ENCODE measurements at regions not wholly inside any gene's neighbourhood (a gene's known extent, or its start where the extent isn't known, plus 50 kb on each side); places are given as distances from the start of the nearest gene placed in this dataset.

GRCh38 chr3:164113371-164114332 is 964.6 kb downstream of the SI start:
- peaks cover 0 to 35% (median 12%) of the 10 kb centered on the region in 7 donors for H3K9me3 Mint-ChIP-seq

GRCh38 chr3:164096352-164096751 is 981.9 kb downstream of the SI start:
- no peak overlapping the region for H3K4me3 Mint-ChIP-seq
- no peaks in the 10 kb centered on the region for H3K36me3 Mint-ChIP-seq
- Histone ChIP-seq H3K4me1 (ENCODE audit: control insufficient read depth, insufficient read depth, low read length, poor library complexity, severe bottlenecking) (no peaks in the 10 kb centered on the region), H3K27me3 (ENCODE audit: control insufficient read depth, insufficient read depth, low read length) (no peaks in the 10 kb centered on the region), H3K4me3 (ENCODE audit: low read depth, low read length) (no peak overlapping the region), H3K27ac (ENCODE audit: insufficient read depth, low read length, poor library complexity, severe bottlenecking) (no peak overlapping the region), H3K9me3 (ENCODE audit: control insufficient read depth in 2 of 2, low read length in 2 of 2) (peaks cover 0 to 5% of the 10 kb centered on the region in 2 experiments), H3K36me3 (ENCODE audit: control insufficient read depth, insufficient read depth, low read length) (no peaks in the 10 kb centered on the region)
- H3K27me3 Mint-ChIP-seq, result no peaks in the 10 kb centered on the region
- no peak overlapping the region for H3K27ac Mint-ChIP-seq
- peaks cover 0 to 17% (median 4%) of the 10 kb centered on the region in 7 donors for H3K9me3 Mint-ChIP-seq
- DNase-seq, result no peak
- no peak for ATAC-seq (ENCODE audit: low read depth in 2 of 2)
- no peaks in the 10 kb centered on the region for H3K4me1 Mint-ChIP-seq

More at GRCh38 chr3:164113371-164114332, 964.6 kb downstream of the SI start:
- no peaks in the 10 kb centered on the region for H3K4me1 ChIP-seq (ENCODE audit: control insufficient read depth, insufficient read depth, low read length, poor library complexity, severe bottlenecking)
- no peak overlapping the region for H3K4me3 ChIP-seq (ENCODE audit: low read depth, low read length)
- H3K27ac ChIP-seq (ENCODE audit: insufficient read depth, low read length, poor library complexity, severe bottlenecking), result no peak overlapping the region
- no peak for ATAC-seq (ENCODE audit: low read depth in 2 of 2)
- no peaks in the 10 kb centered on the region for H3K27me3 ChIP-seq (ENCODE audit: control insufficient read depth, insufficient read depth, low read length)
- no peak overlapping the region for H3K27ac Mint-ChIP-seq
- H3K36me3 ChIP-seq (ENCODE audit: control insufficient read depth, insufficient read depth, low read length), result no peaks in the 10 kb centered on the region
- H3K9me3 ChIP-seq (ENCODE audit: control insufficient read depth in 2 of 2, low read length in 2 of 2), result peaks cover 0 to 9% of the 10 kb centered on the region in 2 experiments
- no peak overlapping the region for H3K4me3 Mint-ChIP-seq
- DNase-seq, result no peak
- no peaks in the 10 kb centered on the region for H3K4me1 Mint-ChIP-seq
- no peaks in the 10 kb centered on the region for H3K27me3 Mint-ChIP-seq
- H3K36me3 Mint-ChIP-seq, result no peaks in the 10 kb centered on the region

GRCh38 chr3:164095949-164096348 is 982.3 kb downstream of the SI start:
- Mint-ChIP-seq H3K27me3 (no peaks in the 10 kb centered on the region), H3K4me1 (no peaks in the 10 kb centered on the region), H3K4me3 (no peak overlapping the region), H3K36me3 (no peaks in the 10 kb centered on the region), H3K9me3 (peaks cover 0 to 22% (median 7%) of the 10 kb centered on the region in 7 donors), H3K27ac (no peak overlapping the region)
- Histone ChIP-seq H3K4me1 (ENCODE audit: control insufficient read depth, insufficient read depth, low read length, poor library complexity, severe bottlenecking) (no peaks in the 10 kb centered on the region), H3K27me3 (ENCODE audit: control insufficient read depth, insufficient read depth, low read length) (no peaks in the 10 kb centered on the region), H3K36me3 (ENCODE audit: control insufficient read depth, insufficient read depth, low read length) (no peaks in the 10 kb centered on the region), H3K27ac (ENCODE audit: insufficient read depth, low read length, poor library complexity, severe bottlenecking) (no peak overlapping the region), H3K4me3 (ENCODE audit: low read depth, low read length) (no peak overlapping the region), H3K9me3 (ENCODE audit: control insufficient read depth in 2 of 2, low read length in 2 of 2) (peaks cover 0 to 5% of the 10 kb centered on the region in 2 experiments)
- no peak for ATAC-seq (ENCODE audit: low read depth in 2 of 2)
- DNase-seq, result no peak

- peaks cover 0 to 5% of the 10 kb centered on the region in 2 experiments for H3K9me3 ChIP-seq (ENCODE audit: control insufficient read depth in 2 of 2, low read length in 2 of 2)
- no peaks in the 10 kb centered on the region for H3K27me3 ChIP-seq (ENCODE audit: control insufficient read depth, insufficient read depth, low read length)
- DNase-seq (no peak), ATAC-seq (ENCODE audit: low read depth in 2 of 2) (no peak)
- Mint-ChIP-seq H3K27me3 (no peaks in the 10 kb centered on the region), H3K4me1 (no peaks in the 10 kb centered on the region), H3K4me3 (no peak overlapping the region), H3K9me3 (peaks cover 0 to 24% (median 7%) of the 10 kb centered on the region in 7 donors), H3K36me3 (no peaks in the 10 kb centered on the region), H3K27ac (no peak overlapping the region)
- H3K4me1 ChIP-seq (ENCODE audit: control insufficient read depth, insufficient read depth, low read length, poor library complexity, severe bottlenecking), result no peaks in the 10 kb centered on the region
- H3K4me3 ChIP-seq (ENCODE audit: low read depth, low read length), result no peak overlapping the region
- H3K36me3 ChIP-seq (ENCODE audit: control insufficient read depth, insufficient read depth, low read length), result no peaks in the 10 kb centered on the region
- H3K27ac ChIP-seq (ENCODE audit: insufficient read depth, low read length, poor library complexity, severe bottlenecking), result no peak overlapping the region
These were observed 983.0 kb downstream of the SI start for GRCh38 chr3:164095279-164095678.

GRCh38 chr3:164094546-164094945 is 983.8 kb downstream of the SI start:
- no peak for DNase-seq
- H3K27me3 Mint-ChIP-seq, result no peaks in the 10 kb centered on the region
- Histone ChIP-seq H3K36me3 (ENCODE audit: control insufficient read depth, insufficient read depth, low read length) (no peaks in the 10 kb centered on the region), H3K27ac (ENCODE audit: insufficient read depth, low read length, poor library complexity, severe bottlenecking) (no peak overlapping the region), H3K4me1 (ENCODE audit: control insufficient read depth, insufficient read depth, low read length, poor library complexity, severe bottlenecking) (no peaks in the 10 kb centered on the region), H3K9me3 (ENCODE audit: control insufficient read depth in 2 of 2, low read length in 2 of 2) (peaks cover 0 to 5% of the 10 kb centered on the region in 2 experiments), H3K4me3 (ENCODE audit: low read depth, low read length) (no peak overlapping the region), H3K27me3 (ENCODE audit: control insufficient read depth, insufficient read depth, low read length) (no peaks in the 10 kb centered on the region)
- H3K9me3 Mint-ChIP-seq, result peaks cover 0 to 24% (median 4%) of the 10 kb centered on the region in 7 donors
- H3K36me3 Mint-ChIP-seq, result no peaks in the 10 kb centered on the region
- H3K4me1 Mint-ChIP-seq, result no peaks in the 10 kb centered on the region
- no peak overlapping the region for H3K4me3 Mint-ChIP-seq
- ATAC-seq (ENCODE audit: low read depth in 2 of 2), result no peak
- H3K27ac Mint-ChIP-seq, result no peak overlapping the region

GRCh38 chr3:164080208-164080607 is 998.1 kb downstream of the SI start:
- Histone ChIP-seq H3K9me3 (ENCODE audit: control insufficient read depth in 2 of 2, low read length in 2 of 2) (peaks cover 3 to 6% of the 10 kb centered on the region in 2 experiments), H3K4me1 (ENCODE audit: control insufficient read depth, insufficient read depth, low read length, poor library complexity, severe bottlenecking) (no peaks in the 10 kb centered on the region), H3K27me3 (ENCODE audit: control insufficient read depth, insufficient read depth, low read length) (no peaks in the 10 kb centered on the region), H3K36me3 (ENCODE audit: control insufficient read depth, insufficient read depth, low read length) (no peaks in the 10 kb centered on the region), H3K27ac (ENCODE audit: insufficient read depth, low read length, poor library complexity, severe bottlenecking) (no peak overlapping the region), H3K4me3 (ENCODE audit: low read depth, low read length) (no peak overlapping the region)
- DNase-seq (no peak), ATAC-seq (ENCODE audit: low read depth in 2 of 2) (no peak)
- Mint-ChIP-seq H3K27ac (no peak overlapping the region), H3K4me1 (no peaks in the 10 kb centered on the region), H3K9me3 (peaks cover 0 to 14% (median 3%) of the 10 kb centered on the region in 7 donors), H3K27me3 (no peaks in the 10 kb centered on the region), H3K36me3 (no peaks in the 10 kb centered on the region), H3K4me3 (no peak overlapping the region)

GRCh38 chr3:164064298-164064697 is 1014.0 kb downstream of the SI start:
- Mint-ChIP-seq H3K4me3 (no peak overlapping the region), H3K27ac (no peak overlapping the region), H3K27me3 (no peaks in the 10 kb centered on the region), H3K4me1 (no peaks in the 10 kb centered on the region), H3K9me3 (peaks cover 0 to 36% (median 8%) of the 10 kb centered on the region in 7 donors), H3K36me3 (no peaks in the 10 kb centered on the region)
- Histone ChIP-seq H3K4me3 (ENCODE audit: low read depth, low read length) (no peak overlapping the region), H3K9me3 (ENCODE audit: control insufficient read depth in 2 of 2, low read length in 2 of 2) (peaks cover 0 to 6% of the 10 kb centered on the region in 2 experiments), H3K27me3 (ENCODE audit: control insufficient read depth, insufficient read depth, low read length) (no peaks in the 10 kb centered on the region), H3K27ac (ENCODE audit: insufficient read depth, low read length, poor library complexity, severe bottlenecking) (no peak overlapping the region), H3K36me3 (ENCODE audit: control insufficient read depth, insufficient read depth, low read length) (no peaks in the 10 kb centered on the region), H3K4me1 (ENCODE audit: control insufficient read depth, insufficient read depth, low read length, poor library complexity, severe bottlenecking) (no peaks in the 10 kb centered on the region)
- DNase-seq, result no peak
- no peak for ATAC-seq (ENCODE audit: low read depth in 2 of 2)

- Histone ChIP-seq H3K4me1 (ENCODE audit: control insufficient read depth, insufficient read depth, low read length, poor library complexity, severe bottlenecking) (no peaks in the 10 kb centered on the region), H3K27ac (ENCODE audit: insufficient read depth, low read length, poor library complexity, severe bottlenecking) (no peak overlapping the region), H3K36me3 (ENCODE audit: control insufficient read depth, insufficient read depth, low read length) (no peaks in the 10 kb centered on the region), H3K9me3 (ENCODE audit: control insufficient read depth in 2 of 2, low read length in 2 of 2) (peaks cover 3 to 6% of the 10 kb centered on the region in 2 experiments), H3K27me3 (ENCODE audit: control insufficient read depth, insufficient read depth, low read length) (no peaks in the 10 kb centered on the region), H3K4me3 (ENCODE audit: low read depth, low read length) (no peak overlapping the region)
- ATAC-seq (ENCODE audit: low read depth in 2 of 2) (no peak), DNase-seq (no peak)
- no peaks in the 10 kb centered on the region for H3K4me1 Mint-ChIP-seq
- H3K9me3 Mint-ChIP-seq, result peaks cover 3 to 40% (median 7%) of the 10 kb centered on the region in 7 donors
- H3K36me3 Mint-ChIP-seq, result no peaks in the 10 kb centered on the region
- H3K4me3 Mint-ChIP-seq, result no peak overlapping the region
- no peak overlapping the region for H3K27ac Mint-ChIP-seq
- no peaks in the 10 kb centered on the region for H3K27me3 Mint-ChIP-seq
These were observed 1017.4 kb downstream of the SI start for GRCh38 chr3:164060923-164061322.

Data from CD4-positive, CD25-positive, alpha-beta regulatory T cell (primary cell).